IMR-90 (cell line): ENCODE measurements at regions not wholly inside any gene's neighbourhood (a gene's known extent, or its start where the extent isn't known, plus 50 kb on each side); places are given as distances from the start of the nearest gene placed in this dataset.

Experiments
- ATAC-seq: fragments of 200-7000 bp; cut with Tn5 transposase; 2 replicates; pipeline ENCODE4 v1.9.1; 2020; ENCODE audit warnings: low read depth, mild to moderate bottlenecking, moderate library complexity
- BruUV-seq: library from RNA; stranded (reverse); fragments of 400-500 nt; replicated peaks from 2 replicates; lab custom pipeline; 2021; lab: Mats Ljungman, UMichigan
- CTCF ChIA-PET: fragments of 300-600 bp; formaldehyde crosslinking; extraction: SDS; loops from one replicate; lab custom pipeline; 2021; ENCODE audit warnings: antibody characterized with exemption; lab: Yijun Ruan, JAX
- POLR2A ChIA-PET: fragments of 300-600 bp; sonication (Branson Sonifier 250); formaldehyde crosslinking; loops from one replicate; lab custom pipeline; 2022; ENCODE audit warnings: antibody characterized with exemption; ENCODE audit not compliant: unreplicated experiment; lab: Charles Lee
- DNase-seq: peaks from one replicate; pipeline ENCODE4 v3.0.0; 2013
- H2AFZ ChIP-seq: replicated peaks from 2 replicates; pipeline ENCODE3; 2013; ENCODE audit warnings: low read length, mild to moderate bottlenecking; ENCODE audit not compliant: poor library complexity
- H2AK5ac ChIP-seq: 2 replicates; pipeline ENCODE4 v1.6.1; 2013; ENCODE audit warnings: low read depth, low read length, inconsistent platforms
- H2AK9ac ChIP-seq: replicated peaks from 2 replicates; pipeline ENCODE3; 2013; ENCODE audit warnings: mild to moderate bottlenecking, low read depth, low read length, moderate library complexity; ENCODE audit not compliant: poor library complexity
- H2BK120ac ChIP-seq: 2 replicates; pipeline ENCODE4 v1.6.1; 2013; ENCODE audit warnings: low read depth, low read length, inconsistent platforms
- H2BK15ac ChIP-seq: 3 replicates; pipeline ENCODE4 v1.6.1; 2013; ENCODE audit warnings: low read depth, low read length, inconsistent platforms
- H2BK20ac ChIP-seq: 2 replicates; pipeline ENCODE4 v1.6.1; 2013; ENCODE audit warnings: low read depth, mild to moderate bottlenecking, inconsistent platforms, low read length, moderate library complexity
- H2BK5ac ChIP-seq: 2 replicates; pipeline ENCODE4 v1.6.1; 2013; ENCODE audit warnings: mild to moderate bottlenecking, low read depth, low read length, inconsistent platforms; ENCODE audit not compliant: poor library complexity, severe bottlenecking
- H3K14ac ChIP-seq: replicated peaks from 2 replicates; pipeline ENCODE4 v1.6.1; 2013; ENCODE audit warnings: low read depth, low read length, inconsistent platforms
- H3K18ac ChIP-seq: 2 replicates; pipeline ENCODE4 v1.6.1; 2013; ENCODE audit warnings: low read depth, low read length, control low read depth
- H3K23ac ChIP-seq: 2 replicates; pipeline ENCODE4 v1.6.1; 2013; ENCODE audit warnings: low read depth, low read length, inconsistent platforms
- H3K27ac ChIP-seq: 2 replicates; pipeline ENCODE4 v1.5.1; 2013; ENCODE audit warnings: mild to moderate bottlenecking, control low read depth, low read length; ENCODE audit not compliant: insufficient read depth
- H3K27me3 ChIP-seq: 2 replicates; pipeline ENCODE4 v1.6.1; 2013; ENCODE audit warnings: low read length; ENCODE audit not compliant: control insufficient read depth, insufficient read depth
- H3K36me3 ChIP-seq: 2 replicates; pipeline ENCODE4 v1.6.1; 2013; ENCODE audit warnings: low read length, mixed read lengths; ENCODE audit not compliant: control insufficient read depth, insufficient read depth
- H3K4ac ChIP-seq: 2 replicates; pipeline ENCODE4 v1.6.1; 2013; ENCODE audit warnings: low read depth, low read length, inconsistent platforms
- H3K4me1 ChIP-seq: 2 replicates; pipeline ENCODE4 v1.6.1; 2013; ENCODE audit warnings: low read length, mixed read lengths; ENCODE audit not compliant: control insufficient read depth, insufficient read depth
- H3K4me2 ChIP-seq: 2 replicates; pipeline ENCODE4 v1.6.1; 2013; ENCODE audit warnings: low read depth, mild to moderate bottlenecking, control low read depth, low read length, moderate library complexity
- H3K4me3 ChIP-seq: 2 replicates; pipeline ENCODE4 v1.5.1; 2013; ENCODE audit warnings: low read depth, mild to moderate bottlenecking, control low read depth, low read length, moderate library complexity; ENCODE audit not compliant: insufficient read depth
- H3K56ac ChIP-seq: 2 replicates; pipeline ENCODE4 v1.6.1; 2013; ENCODE audit warnings: low read length, inconsistent platforms; ENCODE audit not compliant: insufficient read depth; ENCODE audit errors: extremely low read depth
- H3K79me1 ChIP-seq, 2 experiments: 2 replicates each; pipeline ENCODE4 v1.6.1; 2013; ENCODE audit warnings: low read length in 2 of 2, inconsistent platforms in 1 of 2, low read depth in 1 of 2
- H3K9ac ChIP-seq: 2 replicates; pipeline ENCODE4 v1.6.1; 2013; ENCODE audit warnings: low read depth, low read length, control low read depth
- H3K9me1 ChIP-seq: 2 replicates; pipeline ENCODE4 v1.6.1; 2013; ENCODE audit warnings: low read length, inconsistent platforms; ENCODE audit not compliant: insufficient read depth
- H3K9me3 ChIP-seq: 2 replicates; pipeline ENCODE4 v1.6.1; 2013; ENCODE audit warnings: low read length; ENCODE audit not compliant: control insufficient read depth, insufficient read depth
- H4K20me1 ChIP-seq: 2 replicates; pipeline ENCODE4 v1.6.1; 2013; ENCODE audit warnings: low read length, inconsistent platforms; ENCODE audit not compliant: insufficient read depth
- H4K5ac ChIP-seq: 2 replicates; pipeline ENCODE4 v1.6.1; 2013; ENCODE audit warnings: mild to moderate bottlenecking, low read depth, low read length, control low read depth
- H4K8ac ChIP-seq, 2 experiments: 2 replicates each; pipeline ENCODE4 v1.6.1; 2013; ENCODE audit warnings: low read depth in 2 of 2, low read length in 2 of 2, control low read depth in 1 of 2, inconsistent platforms in 1 of 2
- H4K91ac ChIP-seq: 2 replicates; pipeline ENCODE4 v1.6.1; 2013; ENCODE audit warnings: low read depth, low read length, inconsistent platforms; ENCODE audit not compliant: insufficient read depth
- BHLHE40 ChIP-seq: fragments of 150-350 bp; IDR thresholded peaks from 2 replicates; pipeline ENCODE4 v1.6.1; 2016; ENCODE audit warnings: mild to moderate bottlenecking, low read depth, low read length
- CEBPB ChIP-seq: IDR thresholded peaks from 2 replicates; pipeline ENCODE4 v1.6.1; 2012; ENCODE audit warnings: low read depth, low read length, improper control_type of control experiment
- CHD1 ChIP-seq: IDR thresholded peaks from 2 replicates; pipeline ENCODE4 v1.6.1; 2012; ENCODE audit warnings: low read depth, low read length, improper control_type of control experiment
- CTCF ChIP-seq: conservative IDR thresholded peaks from 2 replicates; pipeline ENCODE4 v1.5.1; 2012; ENCODE audit warnings: mild to moderate bottlenecking, low read depth, low read length, improper control_type of control experiment
- FOS ChIP-seq: fragments of 150-350 bp; IDR thresholded peaks from 2 replicates; pipeline ENCODE4 v1.6.1; 2016; ENCODE audit warnings: low read depth, low read length
- MAZ ChIP-seq: IDR thresholded peaks from 2 replicates; pipeline ENCODE4 v1.6.1; 2012; ENCODE audit warnings: low read depth, mild to moderate bottlenecking, low read length, improper control_type of control experiment, moderate library complexity, borderline replicate concordance
- MXI1 ChIP-seq: IDR thresholded peaks from 2 replicates; pipeline ENCODE4 v1.6.1; 2012; ENCODE audit warnings: low read depth, mild to moderate bottlenecking, low read length, moderate library complexity, borderline replicate concordance
- NFE2L2 ChIP-seq: fragments of 150-350 bp; IDR thresholded peaks from 2 replicates; pipeline ENCODE4 v1.6.1; 2016; ENCODE audit warnings: low read depth, mild to moderate bottlenecking, low read length
- POLR2A ChIP-seq: IDR thresholded peaks from 2 replicates; pipeline ENCODE4 v1.6.1; 2012; ENCODE audit warnings: mild to moderate bottlenecking, low read depth, low read length
- RAD21 ChIP-seq: IDR thresholded peaks from 2 replicates; pipeline ENCODE4 v1.6.1; 2012; ENCODE audit warnings: low read length, improper control_type of control experiment
- RCOR1 ChIP-seq: IDR thresholded peaks from 2 replicates; pipeline ENCODE4 v1.6.1; 2012; ENCODE audit warnings: mild to moderate bottlenecking, low read length, improper control_type of control experiment; ENCODE audit not compliant: insufficient replicate concordance
- RFX5 ChIP-seq: IDR thresholded peaks from 2 replicates; pipeline ENCODE4 v1.8.0; 2012; ENCODE audit warnings: low read depth, mild to moderate bottlenecking, low read length, moderate library complexity
- SMC3 ChIP-seq: fragments of 150-350 bp; IDR thresholded peaks from 2 replicates; pipeline ENCODE4 v1.6.1; 2016; ENCODE audit warnings: low read depth, mild to moderate bottlenecking, antibody characterized with exemption, low read length, moderate library complexity
- WGBS, 2 experiments: methylation state at CpG; one replicate each; pipeline versions ENCODE4 v1.1.5 to v1.1.7; 2013; ENCODE audit warnings: missing lambda C conversion rate in 2 of 2; ENCODE audit not compliant: insufficient read length in 1 of 2; ENCODE audit errors: extremely low coverage in 2 of 2; 5-methylcytosine and 5-hydroxymethylcytosine counted together
- dilution Hi-C: fragments of 300-500 bp; cut with HindIII; formaldehyde crosslinking; loops from one replicate; pipeline ENCODE4 v1.14.3; 2018; ENCODE audit warnings: low sequenced_read_pairs; ENCODE audit not compliant: unreplicated experiment
- in situ Hi-C: fragments of 300-500 bp; cut with MboI; formaldehyde crosslinking; loops from 3 replicates; pipeline ENCODE4 v1.14.3; 2019; ENCODE audit warnings: low sequenced_read_pairs, inconsistent platforms, mixed read lengths
- intact Hi-C: fragments of 100-400 bp; cut with micrococcal nuclease; formaldehyde crosslinking; loops from 2 replicates; pipeline ENCODE4 v1.10.0; 2022
- TF ChIP-seq, protein P1 (sequence below): fragments of 150-350 bp; IDR thresholded peaks from 2 replicates; pipeline ENCODE4 v1.6.1; 2016; ENCODE audit warnings: low read depth, mild to moderate bottlenecking, low read length, moderate library complexity, borderline replicate concordance

GRCh38 chr20:12413116-12413515 is 495.4 kb downstream of the BTBD3 start:
- Histone ChIP-seq H4K91ac (no peak overlapping the region), H2BK5ac (no peak overlapping the region), H2BK20ac (no peak overlapping the region), H3K9me1 (no peaks in the 10 kb centered on the region), H4K20me1 (no peaks in the 10 kb centered on the region), H2AK5ac (no peak overlapping the region), H3K18ac (no peak overlapping the region), H4K8ac (no peak overlapping the region), H4K5ac (no peak overlapping the region), H2AFZ (no peak overlapping the region), H3K9me3 (peaks cover 20% of the 10 kb centered on the region), H2AK9ac (no peak overlapping the region), H2BK120ac (no peak overlapping the region), H3K27me3 (no peaks in the 10 kb centered on the region), H3K9ac (no peak overlapping the region), H3K4me3 (no peak overlapping the region), H3K27ac (no peak overlapping the region), H3K4me2 (no peak overlapping the region), H3K4ac (no peak overlapping the region), H3K14ac (no peak overlapping the region), H3K4me1 (no peaks in the 10 kb centered on the region), H3K79me1 (no peaks in the 10 kb centered on the region), H3K23ac (no peak overlapping the region), H2BK15ac (no peak overlapping the region), H3K36me3 (no peaks in the 10 kb centered on the region), H3K56ac (no peak overlapping the region)
- CTCF ChIA-PET: no interaction called here
- intact Hi-C loops: no loop called here
- DNase-seq (no peak), ATAC-seq (no peak)
- POLR2A ChIA-PET: no interaction called here
- no TSS peak for BruUV-seq
- dilution Hi-C loops: no loop called here
- in situ Hi-C loops: no loop called here
- WGBS, 2 experiments: no CpG with 5 or more reads among the region's 1 CpG
- no peak for TF ChIP-seq FOS
- no peak for TF ChIP-seq MAZ
- TF ChIP-seq CTCF: no peak
- no peak for TF ChIP-seq MXI1
- TF ChIP-seq RFX5: no peak
- TF ChIP-seq CEBPB: no peak
- no peak for TF ChIP-seq RAD21
- TF ChIP-seq, protein P1, sequence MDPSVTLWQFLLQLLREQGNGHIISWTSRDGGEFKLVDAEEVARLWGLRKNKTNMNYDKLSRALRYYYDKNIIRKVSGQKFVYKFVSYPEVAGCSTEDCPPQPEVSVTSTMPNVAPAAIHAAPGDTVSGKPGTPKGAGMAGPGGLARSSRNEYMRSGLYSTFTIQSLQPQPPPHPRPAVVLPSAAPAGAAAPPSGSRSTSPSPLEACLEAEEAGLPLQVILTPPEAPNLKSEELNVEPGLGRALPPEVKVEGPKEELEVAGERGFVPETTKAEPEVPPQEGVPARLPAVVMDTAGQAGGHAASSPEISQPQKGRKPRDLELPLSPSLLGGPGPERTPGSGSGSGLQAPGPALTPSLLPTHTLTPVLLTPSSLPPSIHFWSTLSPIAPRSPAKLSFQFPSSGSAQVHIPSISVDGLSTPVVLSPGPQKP: no peak
- no peak for TF ChIP-seq POLR2A
- TF ChIP-seq BHLHE40: no peak
- TF ChIP-seq CHD1: no peak
- TF ChIP-seq NFE2L2: no peak
- TF ChIP-seq RCOR1: no peak
- TF ChIP-seq SMC3: no peak
